HG02981 (cell line): ENCODE measurements at regions not wholly inside any gene's neighbourhood (a gene's known extent, or its start where the extent isn't known, plus 50 kb on each side); places are given as distances from the start of the nearest gene placed in this dataset.
A peak's percentile ranks its signal among the peaks of the same experiment; 100 is the strongest.

Experiments used
- ATAC-seq: cut with Tn5 transposase; IDR thresholded peaks from one replicate; pipeline ENCODE4 v1.9.1; 2021; ENCODE audit warnings: mild to moderate bottlenecking, moderate library complexity; ENCODE audit not compliant: unreplicated experiment

GRCh38 chr4:23355258-23355657 lies 534.6 kb downstream of the PPARGC1A start:
- no peak for ATAC-seq

GRCh38 chr4:23353200-23353599 lies 536.6 kb downstream of the PPARGC1A start:
- no peak for ATAC-seq

GRCh38 chr4:23348789-23349498 lies 540.9 kb downstream of the PPARGC1A start:
- ATAC-seq: no peak

DNA sequence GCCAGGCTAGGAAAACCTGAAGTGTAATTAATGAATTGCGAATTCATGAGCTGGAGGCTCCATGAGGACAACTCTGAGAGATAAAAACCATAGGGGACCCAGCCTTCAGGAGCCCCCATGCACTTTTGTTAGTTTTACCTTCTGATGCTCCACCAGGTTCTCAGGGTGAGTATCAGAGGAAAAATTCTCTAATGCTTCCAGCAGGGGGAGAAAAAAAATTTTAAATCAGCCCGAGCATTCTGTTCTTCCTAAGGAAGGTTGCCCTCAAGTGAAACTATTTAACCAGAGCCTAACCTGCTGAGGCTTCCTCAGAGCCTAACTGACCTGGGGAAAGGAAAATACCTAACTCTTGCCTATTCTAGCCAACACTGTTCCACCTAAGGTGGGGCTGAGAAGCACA lies 552.6 kb downstream of the PPARGC1A start:
- ATAC-seq: no peak

GRCh38 chr4:23333946-23334878 lies 555.6 kb downstream of the PPARGC1A start:
- ATAC-seq: peak; percentile 88

- peak; percentile 10 for ATAC-seq
Measured at GRCh38 chr4:23333556-23333945, 556.3 kb downstream of the PPARGC1A start.

DNA sequence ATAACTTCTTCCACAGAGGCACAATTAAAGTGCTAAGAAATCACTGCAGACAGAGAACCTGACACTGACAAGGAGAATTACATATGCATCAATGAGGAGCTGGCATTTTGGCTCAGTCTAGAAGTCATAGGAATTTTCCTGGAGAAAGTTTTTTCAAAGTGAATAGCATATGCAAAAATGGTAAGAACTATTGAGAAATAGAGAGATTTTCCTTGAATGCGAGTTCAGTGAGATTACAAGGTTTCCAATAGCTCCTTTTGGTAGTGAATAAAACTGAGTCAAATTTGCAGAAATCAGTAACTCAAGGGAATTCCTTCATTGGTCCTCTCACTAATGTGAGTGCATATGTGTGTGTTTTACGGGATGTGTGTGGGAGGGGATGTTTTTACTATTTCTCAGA lies 557.5 kb downstream of the PPARGC1A start:
- no peak for ATAC-seq

DNA sequence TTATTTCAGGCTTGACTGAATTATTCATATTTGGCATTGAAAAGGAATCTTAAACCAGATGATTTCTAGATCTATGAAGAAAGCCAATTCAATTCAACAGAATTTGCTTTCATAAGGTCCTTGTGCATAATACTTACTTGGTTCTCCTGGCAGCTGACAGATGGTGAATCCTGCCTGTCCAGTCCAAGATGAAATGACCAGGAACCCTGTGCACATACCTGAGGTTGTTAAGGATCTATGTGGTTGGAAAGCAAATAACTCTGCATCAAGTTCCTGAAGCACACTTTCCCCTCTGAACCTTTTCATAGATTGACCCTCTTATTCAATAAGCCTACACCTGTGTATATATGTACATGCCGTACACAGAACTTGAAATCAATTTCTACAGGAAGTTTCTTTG lies 562.7 kb downstream of the PPARGC1A start:
- no peak for ATAC-seq

GRCh38 chr4:23324021-23324690 lies 565.7 kb downstream of the PPARGC1A start:
- ATAC-seq: no peak

DNA sequence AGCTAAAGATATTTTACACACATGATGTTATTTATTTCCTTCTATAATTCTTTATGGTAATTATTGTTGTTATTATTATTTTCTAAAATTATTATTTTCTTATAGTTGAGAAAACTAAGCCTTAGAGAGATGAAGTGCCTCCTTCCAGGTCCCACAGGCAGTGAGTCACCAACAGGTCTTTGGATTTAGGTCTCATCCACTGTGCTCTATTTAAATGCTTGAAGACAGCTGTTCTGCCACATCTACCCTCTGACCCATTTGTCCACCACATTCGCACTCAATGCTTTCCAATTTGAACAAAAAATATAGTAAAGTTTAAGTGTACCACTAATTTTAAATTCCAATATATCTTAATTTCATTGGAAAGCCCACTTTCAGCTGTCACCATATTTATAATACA lies 566.4 kb downstream of the PPARGC1A start:
- no peak for ATAC-seq

GRCh38 chr4:23322732-23323131 lies 567.1 kb downstream of the PPARGC1A start:
- ATAC-seq: no peak

DNA sequence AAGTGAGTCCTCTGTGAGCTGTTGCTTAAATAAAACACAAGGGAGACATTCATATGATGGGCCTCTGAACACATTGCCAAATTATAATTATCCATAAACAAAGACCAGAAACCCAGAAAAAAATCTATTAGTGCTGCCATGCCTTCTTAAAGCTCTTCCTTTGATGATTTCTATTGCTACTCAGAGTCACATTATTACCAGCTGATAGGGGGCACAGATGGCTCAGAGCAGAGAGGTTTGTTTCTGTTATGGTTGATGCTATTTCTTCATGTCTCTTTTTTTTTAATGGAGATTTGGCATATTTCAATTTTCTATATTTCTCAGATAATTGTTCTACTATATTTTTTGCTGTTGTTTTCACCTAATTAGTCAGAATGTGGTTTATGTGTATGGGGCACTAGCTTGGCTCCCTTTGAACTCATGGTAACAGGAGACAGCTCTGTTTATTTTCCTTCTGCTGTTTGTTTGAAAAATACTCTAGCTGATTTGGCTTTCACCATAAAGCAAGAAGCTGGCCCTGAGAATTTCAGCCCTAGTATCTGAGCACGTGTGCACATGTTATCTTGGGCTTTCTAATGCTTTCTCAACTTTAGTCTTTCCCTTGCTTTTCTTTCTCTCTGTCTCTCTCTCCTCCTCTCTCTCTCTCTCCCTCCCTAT lies 568.8 kb downstream of the PPARGC1A start:
- no peak for ATAC-seq

DNA sequence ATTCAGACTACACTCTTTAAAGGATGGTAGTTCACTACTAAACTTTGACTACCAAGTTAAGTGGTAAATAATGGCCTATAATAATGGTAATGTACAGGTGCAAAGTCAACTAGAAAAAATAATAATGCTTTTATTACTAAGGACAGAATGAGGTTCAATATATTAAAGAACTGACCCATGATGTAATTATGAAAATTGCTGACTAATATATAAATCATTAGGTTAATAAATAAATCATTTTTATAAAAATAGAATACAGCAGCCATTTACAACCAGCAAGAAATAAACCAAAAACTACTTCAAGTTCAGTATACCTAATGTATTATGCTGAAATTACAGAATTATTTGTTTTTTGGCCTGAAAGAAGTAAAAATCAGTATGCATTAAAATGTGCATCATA lies 577.2 kb downstream of the PPARGC1A start:
- no peak for ATAC-seq

DNA sequence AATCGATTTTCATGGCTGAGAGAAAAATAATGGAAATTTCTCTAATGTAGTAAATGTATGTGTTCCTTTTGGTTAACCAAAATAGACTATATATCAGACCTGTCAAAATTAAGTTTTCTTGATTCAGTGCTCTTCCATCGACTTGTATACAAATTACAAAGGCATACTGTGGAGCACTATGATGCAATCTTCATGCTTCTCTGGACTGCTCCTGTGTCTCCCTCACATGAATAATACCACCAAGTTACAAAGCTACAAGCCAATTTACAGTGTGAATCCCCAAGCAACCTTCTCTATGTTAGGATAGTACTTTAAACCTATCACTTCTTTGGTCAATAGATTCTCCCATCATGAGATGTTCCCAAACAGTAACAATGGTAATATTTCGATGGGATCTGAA lies 577.9 kb downstream of the PPARGC1A start:
- ATAC-seq: no peak

DNA sequence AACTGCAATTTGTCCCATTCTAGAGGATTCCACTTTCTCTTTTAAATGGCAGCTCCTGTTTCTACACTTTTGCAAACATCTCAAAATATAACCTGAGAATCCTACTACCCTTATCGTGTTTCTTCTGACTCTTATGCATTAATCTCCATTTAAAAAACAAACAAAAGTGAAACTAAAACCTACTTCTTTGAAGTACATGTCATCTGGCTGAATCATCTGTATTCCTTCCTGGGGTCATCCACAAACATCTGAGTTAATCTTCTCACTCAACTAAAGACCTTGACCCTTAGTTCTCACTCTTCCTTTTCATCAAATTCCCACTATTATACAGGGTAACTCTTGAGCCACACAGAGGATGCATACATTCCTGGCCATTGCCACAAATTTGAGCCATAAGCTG lies 584.8 kb downstream of the PPARGC1A start:
- ATAC-seq: peak; percentile 55

DNA sequence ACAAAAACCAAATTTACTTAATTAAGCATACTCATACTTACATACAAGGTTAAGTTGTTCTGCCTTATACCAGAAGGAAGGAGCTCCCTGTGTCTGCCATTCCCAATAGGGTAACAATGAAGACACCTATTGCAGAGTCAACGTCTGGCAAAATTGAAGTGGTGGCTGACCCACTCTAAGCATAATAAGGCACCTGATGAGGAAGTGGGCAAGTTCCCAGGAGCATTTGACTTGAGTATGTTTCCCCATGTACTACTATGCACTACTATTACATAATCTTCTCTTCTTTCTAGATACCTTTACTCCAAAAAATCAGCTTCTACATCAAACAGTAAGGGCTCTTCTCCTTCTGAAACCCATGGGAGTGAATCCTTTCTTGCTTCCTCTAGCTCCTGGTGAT lies 591.5 kb downstream of the PPARGC1A start:
- no peak for ATAC-seq

GRCh38 chr4:23297327-23297726 lies 592.5 kb downstream of the PPARGC1A start:
- no peak for ATAC-seq

GRCh38 chr4:23291139-23291538 lies 598.4 kb downstream of the GBA3 start:
- ATAC-seq: no peak

DNA sequence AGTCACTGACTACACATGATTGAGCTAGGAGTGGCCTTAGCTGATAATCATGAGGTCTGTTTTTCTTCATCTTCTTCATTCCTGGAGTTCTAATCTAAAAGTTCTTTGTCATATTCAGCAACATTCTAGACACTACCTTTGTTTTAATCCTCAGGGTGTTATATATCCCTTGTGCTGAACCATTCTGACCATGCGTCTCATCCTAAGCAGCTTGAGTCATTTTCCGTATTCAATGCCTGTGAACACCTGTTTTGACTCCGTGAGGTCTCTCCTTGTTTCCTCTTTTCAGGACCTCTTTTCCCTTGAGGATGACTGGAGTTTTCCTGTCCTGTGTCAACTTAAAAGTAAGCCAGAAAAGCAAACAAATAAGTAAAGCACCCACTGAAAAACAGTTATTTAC lies 597.9 kb downstream of the GBA3 start:
- no peak for ATAC-seq

DNA sequence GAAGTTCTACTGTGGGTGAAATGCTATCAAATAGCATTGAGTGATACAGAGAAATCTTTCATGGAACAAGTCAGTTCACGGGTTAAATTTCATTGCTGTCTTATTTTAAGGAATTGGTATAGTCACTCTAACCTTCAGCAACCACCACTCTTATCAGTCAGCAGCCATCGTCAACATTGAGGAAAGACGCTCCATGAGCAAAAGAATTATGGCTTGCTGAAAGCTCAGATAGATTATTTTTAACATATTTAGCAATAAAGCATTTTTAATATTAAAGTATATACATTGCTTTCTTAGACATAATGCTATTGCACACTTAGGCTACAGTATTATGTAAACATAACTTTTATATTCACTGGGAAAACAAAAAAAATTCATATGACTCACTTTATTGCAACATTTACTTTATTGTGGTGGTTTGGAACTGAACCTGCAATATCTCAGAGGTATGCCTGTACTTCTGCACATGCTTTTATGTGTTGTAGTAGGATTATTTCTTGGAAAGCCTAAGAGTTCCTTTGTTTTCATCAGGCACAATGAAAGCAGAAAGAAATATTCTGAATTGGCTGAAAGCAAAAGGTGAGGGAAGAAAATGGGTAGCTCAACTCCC lies 586.7 kb downstream of the GBA3 start:
- no peak for ATAC-seq

- no peak for ATAC-seq
Measured at GRCh38 chr4:23278845-23279244, 586.1 kb downstream of the GBA3 start.
